A172 (cell line): ENCODE measurements at regions not wholly inside any gene's neighbourhood (a gene's known extent, or its start where the extent isn't known, plus 50 kb on each side); places are given as distances from the start of the nearest gene placed in this dataset.

Experiments used
- DNase-seq: peaks from one replicate; pipeline ENCODE4 v3.0.0-alpha.2; 2015; ENCODE audit warnings: low spot score

- no peak for DNase-seq
These were observed 407.3 kb downstream of the STIM2 start for GRCh38 chr4:27267970-27268355.

GRCh38 chr4:27270435-27270834 is 409.8 kb downstream of the STIM2 start:
- DNase-seq = no peak

- DNase-seq = no peak
These were observed 410.9 kb downstream of the STIM2 start for GRCh38 chr4:27271555-27271954.

- no peak for DNase-seq
These were observed 411.6 kb downstream of the STIM2 start for GRCh38 chr4:27272217-27272616.

- no peak for DNase-seq
These were observed 415.8 kb downstream of the STIM2 start for GRCh38 chr4:27276307-27277073.

- peak; percentile 16 for DNase-seq
These were observed 418.2 kb downstream of the STIM2 start for GRCh38 chr4:27278615-27279375.

- no peak for DNase-seq
These were observed 427.9 kb downstream of the STIM2 start for GRCh38 chr4:27288496-27288895.

GRCh38 chr4:27289704-27290103 is 429.1 kb downstream of the STIM2 start:
- DNase-seq = no peak

GRCh38 chr4:27293831-27294230 is 433.2 kb downstream of the STIM2 start:
- no peak for DNase-seq

GRCh38 chr4:27304751-27305150 is 444.1 kb downstream of the STIM2 start:
- DNase-seq = no peak

GRCh38 chr4:27305246-27305645 is 444.6 kb downstream of the STIM2 start:
- DNase-seq = no peak

- no peak for DNase-seq
These were observed 447.7 kb downstream of the STIM2 start for GRCh38 chr4:27308379-27308778.

- DNase-seq = no peak
These were observed 455.0 kb downstream of the STIM2 start for GRCh38 chr4:27315625-27316024.

- DNase-seq = no peak
These were observed 455.5 kb downstream of the STIM2 start for GRCh38 chr4:27316176-27316575.

GRCh38 chr4:27318740-27319139 is 458.1 kb downstream of the STIM2 start:
- peak; percentile 8 for DNase-seq

GRCh38 chr4:27326991-27327390 is 466.4 kb downstream of the STIM2 start:
- no peak for DNase-seq

GRCh38 chr4:27327421-27328181 is 467.0 kb downstream of the STIM2 start:
- no peak for DNase-seq

- DNase-seq = no peak
These were observed 477.9 kb downstream of the STIM2 start for GRCh38 chr4:27338530-27338929.

- no peak for DNase-seq
These were observed 482.8 kb downstream of the STIM2 start for GRCh38 chr4:27343411-27343810.

GRCh38 chr4:27350161-27350560 is 489.5 kb downstream of the STIM2 start:
- peak; percentile 71 for DNase-seq

- DNase-seq = no peak
These were observed 496.6 kb downstream of the STIM2 start for GRCh38 chr4:27357283-27357682.

- DNase-seq = no peak
These were observed 497.6 kb downstream of the STIM2 start for GRCh38 chr4:27358269-27358668.

GRCh38 chr4:27360131-27360530 is 499.5 kb downstream of the STIM2 start:
- no peak for DNase-seq
